ENCODE measurements at regions not wholly inside any gene's neighbourhood (a gene's known extent, or its start where the extent isn't known, plus 50 kb on each side); places are given as distances from the start of the nearest gene placed in this dataset.
A peak's percentile ranks its signal among the peaks of the same experiment; 100 is the strongest.

- H3K9ac ChIP-seq (ENCODE audit: low read length) = no peak overlapping the region
- no peak overlapping the region for H3K18ac ChIP-seq (ENCODE audit: low read length)
- H2BK15ac ChIP-seq (replicated peaks; ENCODE audit: low read depth) = no peak overlapping the region
- no peaks in the 10 kb centered on the region for H3K27me3 ChIP-seq (ENCODE audit: insufficient read depth, low read length, poor library complexity)
- H3K23ac ChIP-seq (ENCODE audit: low read length) = no peak overlapping the region
- H3K4me3 ChIP-seq (ENCODE audit: low read length) = no peak overlapping the region
- H3K27ac ChIP-seq (ENCODE audit: low read depth, low read length) = no peak overlapping the region
- no peaks in the 10 kb centered on the region for H3K79me2 ChIP-seq (ENCODE audit: control insufficient read depth, insufficient read depth, low read length)
- no peaks in the 10 kb centered on the region for H3K79me1 ChIP-seq (ENCODE audit: low read length)
- H4K8ac ChIP-seq (ENCODE audit: low read depth, low read length) = no peak overlapping the region
- no peak overlapping the region for H2AK5ac ChIP-seq (ENCODE audit: low read length)
- DNase-seq = no peak
- H3K4me1 ChIP-seq (ENCODE audit: control insufficient read depth, low read depth, low read length) = no peaks in the 10 kb centered on the region
- no peak overlapping the region for H4K5ac ChIP-seq (ENCODE audit: low read length)
- H2BK5ac ChIP-seq (ENCODE audit: low read length) = no peak overlapping the region
- no peak overlapping the region for H3K56ac ChIP-seq (ENCODE audit: low read length)
- no peak overlapping the region for H2BK120ac ChIP-seq (ENCODE audit: low read depth, low read length)
- no CpG with 5 or more reads among the region's 1 CpG for WGBS (ENCODE audit: extremely low coverage, insufficient coverage, low lambda C conversion rate)
- no peak overlapping the region for H3K4ac ChIP-seq (ENCODE audit: low read depth, low read length)
- H3K4me2 ChIP-seq (ENCODE audit: low read length) = no peak overlapping the region
- H3K36me3 ChIP-seq (ENCODE audit: control insufficient read depth, insufficient read depth, low read length) = no peaks in the 10 kb centered on the region
Measured at GRCh38 chr10:113463083-113463482, 89.8 kb upstream of the HABP2 start.

DNA sequence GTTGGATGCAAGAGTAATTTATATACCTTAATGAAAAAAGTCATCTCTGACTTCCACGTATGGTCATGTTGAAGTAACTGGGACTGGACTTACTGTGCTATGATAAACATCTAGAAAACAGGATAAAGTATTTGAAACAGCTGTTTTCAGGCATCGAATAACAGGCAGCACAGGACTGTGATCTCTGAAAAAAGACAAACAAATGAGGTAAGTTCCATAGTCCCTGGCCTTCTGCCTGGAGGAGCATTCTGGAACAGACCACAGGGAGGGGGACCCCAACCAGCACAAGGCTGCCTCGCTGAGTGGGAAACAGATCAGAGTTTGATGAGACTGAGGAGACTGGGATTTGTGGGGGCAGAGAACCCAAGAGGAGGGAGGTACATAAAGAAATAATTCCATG is 89.1 kb upstream of the HABP2 start:
- no CpG with 5 or more reads among the region's 3 CpGs for WGBS (ENCODE audit: extremely low coverage, insufficient coverage, low lambda C conversion rate)
- Histone ChIP-seq H3K4ac (ENCODE audit: low read depth, low read length) (no peak overlapping the region), H3K79me2 (ENCODE audit: control insufficient read depth, insufficient read depth, low read length) (no peaks in the 10 kb centered on the region), H4K8ac (ENCODE audit: low read depth, low read length) (no peak overlapping the region), H3K36me3 (ENCODE audit: control insufficient read depth, insufficient read depth, low read length) (no peaks in the 10 kb centered on the region), H3K23ac (ENCODE audit: low read length) (no peak overlapping the region), H3K9ac (ENCODE audit: low read length) (no peak overlapping the region), H2AK5ac (ENCODE audit: low read length) (no peak overlapping the region), H3K4me2 (ENCODE audit: low read length) (no peak overlapping the region), H3K4me3 (ENCODE audit: low read length) (no peak overlapping the region), H2BK5ac (ENCODE audit: low read length) (no peak overlapping the region), H3K56ac (ENCODE audit: low read length) (no peak overlapping the region), H3K79me1 (ENCODE audit: low read length) (no peaks in the 10 kb centered on the region), H4K5ac (ENCODE audit: low read length) (no peak overlapping the region), H2BK15ac (replicated peaks; ENCODE audit: low read depth) (no peak overlapping the region), H3K4me1 (ENCODE audit: control insufficient read depth, low read depth, low read length) (no peaks in the 10 kb centered on the region), H3K18ac (ENCODE audit: low read length) (no peak overlapping the region), H3K27ac (ENCODE audit: low read depth, low read length) (no peak overlapping the region), H2BK120ac (ENCODE audit: low read depth, low read length) (no peak overlapping the region), H3K27me3 (ENCODE audit: insufficient read depth, low read length, poor library complexity) (no peaks in the 10 kb centered on the region)
- DNase-seq = no peak

GRCh38 chr10:113469796-113470195 is 83.1 kb upstream of the HABP2 start:
- H2BK15ac ChIP-seq (replicated peaks; ENCODE audit: low read depth) = no peak overlapping the region
- no CpG with 5 or more reads among the region's 3 CpGs for WGBS (ENCODE audit: extremely low coverage, insufficient coverage, low lambda C conversion rate)
- no peak overlapping the region for H2BK5ac ChIP-seq (ENCODE audit: low read length)
- no peaks in the 10 kb centered on the region for H3K79me1 ChIP-seq (ENCODE audit: low read length)
- DNase-seq = no peak
- H3K56ac ChIP-seq (ENCODE audit: low read length) = no peak overlapping the region
- no peak overlapping the region for H4K8ac ChIP-seq (ENCODE audit: low read depth, low read length)
- no peak overlapping the region for H3K18ac ChIP-seq (ENCODE audit: low read length)
- H3K79me2 ChIP-seq (ENCODE audit: control insufficient read depth, insufficient read depth, low read length) = no peaks in the 10 kb centered on the region
- H3K4me2 ChIP-seq (ENCODE audit: low read length) = no peak overlapping the region
- no peak overlapping the region for H3K27ac ChIP-seq (ENCODE audit: low read depth, low read length)
- peaks cover 5% of the 10 kb centered on the region for H3K4me1 ChIP-seq (ENCODE audit: control insufficient read depth, low read depth, low read length)
- no peak overlapping the region for H2BK120ac ChIP-seq (ENCODE audit: low read depth, low read length)
- no peak overlapping the region for H3K4ac ChIP-seq (ENCODE audit: low read depth, low read length)
- H3K36me3 ChIP-seq (ENCODE audit: control insufficient read depth, insufficient read depth, low read length) = no peaks in the 10 kb centered on the region
- H3K27me3 ChIP-seq (ENCODE audit: insufficient read depth, low read length, poor library complexity) = no peaks in the 10 kb centered on the region
- H2AK5ac ChIP-seq (ENCODE audit: low read length) = no peak overlapping the region
- no peak overlapping the region for H3K23ac ChIP-seq (ENCODE audit: low read length)
- no peak overlapping the region for H3K9ac ChIP-seq (ENCODE audit: low read length)
- no peak overlapping the region for H3K4me3 ChIP-seq (ENCODE audit: low read length)
- H4K5ac ChIP-seq (ENCODE audit: low read length) = no peak overlapping the region

DNA sequence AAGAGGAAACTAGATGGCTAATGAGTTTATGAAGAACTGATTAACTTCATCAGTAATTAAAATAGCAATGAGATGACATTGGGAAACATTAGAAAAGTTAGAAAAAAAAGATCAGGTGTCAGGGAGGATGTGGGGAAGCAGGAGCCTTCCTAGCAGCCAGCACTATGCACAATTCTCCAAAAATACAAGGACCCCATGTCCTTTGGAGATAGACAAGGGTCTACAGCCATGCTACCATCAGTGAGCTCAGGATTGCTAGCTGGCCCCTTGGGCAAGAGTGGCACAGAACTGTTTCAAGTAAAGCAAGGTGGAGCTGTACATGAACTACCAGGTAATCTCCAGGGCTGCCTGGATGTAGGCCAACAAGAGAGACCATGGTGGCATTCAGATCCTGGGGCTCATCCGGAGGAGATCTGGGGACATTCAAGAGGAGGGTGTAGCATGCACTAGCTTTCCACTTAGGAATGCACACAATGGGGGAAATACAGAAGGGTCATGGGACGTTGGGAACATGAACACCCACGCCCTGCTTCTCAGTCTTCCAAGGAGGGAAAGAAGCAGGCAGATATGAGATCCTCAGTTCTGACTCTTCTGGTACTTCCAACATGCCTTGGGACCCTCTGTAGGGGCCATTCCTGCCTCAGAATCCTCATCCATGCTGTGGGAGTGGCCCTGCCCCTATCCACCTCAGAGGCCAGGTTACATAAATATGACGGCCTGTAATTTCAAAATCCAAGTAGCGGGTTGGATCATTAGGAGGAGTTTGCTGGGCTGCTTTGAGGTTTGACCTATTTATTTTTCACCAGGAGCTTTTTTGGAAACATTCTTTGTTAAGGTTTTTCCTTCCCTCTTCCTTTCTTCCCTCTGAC is 82.2 kb upstream of the HABP2 start:
- H3K4ac ChIP-seq (ENCODE audit: low read depth, low read length) = no peak overlapping the region
- no peak overlapping the region for H2BK15ac ChIP-seq (replicated peaks; ENCODE audit: low read depth)
- H2BK5ac ChIP-seq (ENCODE audit: low read length) = no peak overlapping the region
- DNase-seq = no peak
- H3K23ac ChIP-seq (ENCODE audit: low read length) = no peak overlapping the region
- H3K36me3 ChIP-seq (ENCODE audit: control insufficient read depth, insufficient read depth, low read length) = no peaks in the 10 kb centered on the region
- H4K8ac ChIP-seq (ENCODE audit: low read depth, low read length) = no peak overlapping the region
- no peak overlapping the region for H3K4me2 ChIP-seq (ENCODE audit: low read length)
- no peaks in the 10 kb centered on the region for H3K79me1 ChIP-seq (ENCODE audit: low read length)
- H3K18ac ChIP-seq (ENCODE audit: low read length) = no peak overlapping the region
- H2BK120ac ChIP-seq (ENCODE audit: low read depth, low read length) = no peak overlapping the region
- peak overlapping the region; percentile 73 for H2AK5ac ChIP-seq (ENCODE audit: low read length)
- no peak overlapping the region for H3K9ac ChIP-seq (ENCODE audit: low read length)
- H4K5ac ChIP-seq (ENCODE audit: low read length) = no peak overlapping the region
- WGBS (ENCODE audit: extremely low coverage, insufficient coverage, low lambda C conversion rate) = no CpG with 5 or more reads among the region's 5 CpGs
- no peak overlapping the region for H3K27ac ChIP-seq (ENCODE audit: low read depth, low read length)
- no peaks in the 10 kb centered on the region for H3K27me3 ChIP-seq (ENCODE audit: insufficient read depth, low read length, poor library complexity)
- H3K79me2 ChIP-seq (ENCODE audit: control insufficient read depth, insufficient read depth, low read length) = no peaks in the 10 kb centered on the region
- no peak overlapping the region for H3K56ac ChIP-seq (ENCODE audit: low read length)
- peaks cover 12% of the 10 kb centered on the region for H3K4me1 ChIP-seq (ENCODE audit: control insufficient read depth, low read depth, low read length)
- no peak overlapping the region for H3K4me3 ChIP-seq (ENCODE audit: low read length)

GRCh38 chr10:113471241-113471996 is 81.4 kb upstream of the HABP2 start:
- Histone ChIP-seq H3K27me3 (ENCODE audit: insufficient read depth, low read length, poor library complexity) (no peaks in the 10 kb centered on the region), H3K79me1 (ENCODE audit: low read length) (no peaks in the 10 kb centered on the region), H4K5ac (ENCODE audit: low read length) (no peak overlapping the region), H3K4ac (ENCODE audit: low read depth, low read length) (no peak overlapping the region), H3K56ac (ENCODE audit: low read length) (no peak overlapping the region), H2BK5ac (ENCODE audit: low read length) (no peak overlapping the region), H3K4me1 (ENCODE audit: control insufficient read depth, low read depth, low read length) (peaks cover 12% of the 10 kb centered on the region), H2BK15ac (replicated peaks; ENCODE audit: low read depth) (no peak overlapping the region), H3K18ac (ENCODE audit: low read length) (no peak overlapping the region), H2AK5ac (ENCODE audit: low read length) (no peak overlapping the region), H4K8ac (ENCODE audit: low read depth, low read length) (no peak overlapping the region), H3K4me3 (ENCODE audit: low read length) (no peak overlapping the region), H2BK120ac (ENCODE audit: low read depth, low read length) (no peak overlapping the region), H3K23ac (ENCODE audit: low read length) (no peak overlapping the region), H3K9ac (ENCODE audit: low read length) (no peak overlapping the region), H3K4me2 (ENCODE audit: low read length) (no peak overlapping the region), H3K27ac (ENCODE audit: low read depth, low read length) (no peak overlapping the region), H3K79me2 (ENCODE audit: control insufficient read depth, insufficient read depth, low read length) (no peaks in the 10 kb centered on the region), H3K36me3 (ENCODE audit: control insufficient read depth, insufficient read depth, low read length) (no peaks in the 10 kb centered on the region)
- DNase-seq = peak; percentile 86
- no CpG with 5 or more reads among the region's 6 CpGs for WGBS (ENCODE audit: extremely low coverage, insufficient coverage, low lambda C conversion rate)

Data from mesendoderm (in vitro differentiated cells).